ENCODE measurements at regions not wholly inside any gene's neighbourhood (a gene's known extent, or its start where the extent isn't known, plus 50 kb on each side); places are given as distances from the start of the nearest gene placed in this dataset.

DNA sequence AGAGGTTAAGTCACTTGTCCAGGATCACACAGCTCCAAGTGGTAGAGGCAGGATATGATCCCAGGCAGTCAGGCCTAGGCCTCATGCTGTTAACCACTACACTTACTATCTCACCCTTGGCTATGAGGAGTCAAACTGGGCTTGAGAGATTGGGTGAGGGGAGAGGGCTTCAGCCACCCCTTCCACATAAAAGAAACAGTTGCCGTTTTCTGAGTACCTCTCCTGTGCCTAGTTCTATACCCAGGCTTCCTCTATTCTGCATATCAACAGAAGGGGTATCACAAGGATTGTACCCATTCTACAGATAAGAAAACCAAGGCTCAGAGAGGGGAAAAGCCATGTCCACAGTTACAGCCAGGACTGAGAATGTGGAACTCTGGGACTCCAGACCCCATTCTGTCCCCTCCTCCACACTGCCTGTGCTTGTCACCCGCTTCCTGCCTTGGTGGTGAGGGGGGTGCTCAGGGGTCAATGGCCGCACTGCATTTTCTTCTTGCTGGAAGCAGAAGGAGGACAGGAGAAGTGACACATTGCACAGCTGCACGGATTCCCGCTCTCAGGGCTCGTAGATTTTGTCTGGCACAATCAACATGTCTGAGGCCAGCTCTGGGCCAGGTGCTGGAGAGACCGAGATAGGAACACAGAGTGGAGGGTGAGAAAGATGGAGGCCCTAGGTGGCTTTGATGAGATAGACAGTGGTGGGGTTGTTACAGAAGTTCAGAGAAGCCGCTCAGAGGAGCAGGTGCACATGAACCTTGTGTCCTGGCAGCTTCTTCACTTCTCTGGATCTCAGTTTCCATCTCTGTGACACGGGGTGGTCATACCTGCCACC is 108.4 kb upstream of the PTPN1 start:
- TF ChIP-seq, protein P1, sequence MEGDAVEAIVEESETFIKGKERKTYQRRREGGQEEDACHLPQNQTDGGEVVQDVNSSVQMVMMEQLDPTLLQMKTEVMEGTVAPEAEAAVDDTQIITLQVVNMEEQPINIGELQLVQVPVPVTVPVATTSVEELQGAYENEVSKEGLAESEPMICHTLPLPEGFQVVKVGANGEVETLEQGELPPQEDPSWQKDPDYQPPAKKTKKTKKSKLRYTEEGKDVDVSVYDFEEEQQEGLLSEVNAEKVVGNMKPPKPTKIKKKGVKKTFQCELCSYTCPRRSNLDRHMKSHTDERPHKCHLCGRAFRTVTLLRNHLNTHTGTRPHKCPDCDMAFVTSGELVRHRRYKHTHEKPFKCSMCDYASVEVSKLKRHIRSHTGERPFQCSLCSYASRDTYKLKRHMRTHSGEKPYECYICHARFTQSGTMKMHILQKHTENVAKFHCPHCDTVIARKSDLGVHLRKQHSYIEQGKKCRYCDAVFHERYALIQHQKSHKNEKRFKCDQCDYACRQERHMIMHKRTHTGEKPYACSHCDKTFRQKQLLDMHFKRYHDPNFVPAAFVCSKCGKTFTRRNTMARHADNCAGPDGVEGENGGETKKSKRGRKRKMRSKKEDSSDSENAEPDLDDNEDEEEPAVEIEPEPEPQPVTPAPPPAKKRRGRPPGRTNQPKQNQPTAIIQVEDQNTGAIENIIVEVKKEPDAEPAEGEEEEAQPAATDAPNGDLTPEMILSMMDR (conservative IDR thresholded peaks at IDR 0.05; ENCODE audit: low read depth, low read length) = no peak
- DNase-seq (ENCODE audit: low read depth) = no peak
- H3K4me3 ChIP-seq (ENCODE audit: low read depth, low read length) = no peak overlapping the region

DNA sequence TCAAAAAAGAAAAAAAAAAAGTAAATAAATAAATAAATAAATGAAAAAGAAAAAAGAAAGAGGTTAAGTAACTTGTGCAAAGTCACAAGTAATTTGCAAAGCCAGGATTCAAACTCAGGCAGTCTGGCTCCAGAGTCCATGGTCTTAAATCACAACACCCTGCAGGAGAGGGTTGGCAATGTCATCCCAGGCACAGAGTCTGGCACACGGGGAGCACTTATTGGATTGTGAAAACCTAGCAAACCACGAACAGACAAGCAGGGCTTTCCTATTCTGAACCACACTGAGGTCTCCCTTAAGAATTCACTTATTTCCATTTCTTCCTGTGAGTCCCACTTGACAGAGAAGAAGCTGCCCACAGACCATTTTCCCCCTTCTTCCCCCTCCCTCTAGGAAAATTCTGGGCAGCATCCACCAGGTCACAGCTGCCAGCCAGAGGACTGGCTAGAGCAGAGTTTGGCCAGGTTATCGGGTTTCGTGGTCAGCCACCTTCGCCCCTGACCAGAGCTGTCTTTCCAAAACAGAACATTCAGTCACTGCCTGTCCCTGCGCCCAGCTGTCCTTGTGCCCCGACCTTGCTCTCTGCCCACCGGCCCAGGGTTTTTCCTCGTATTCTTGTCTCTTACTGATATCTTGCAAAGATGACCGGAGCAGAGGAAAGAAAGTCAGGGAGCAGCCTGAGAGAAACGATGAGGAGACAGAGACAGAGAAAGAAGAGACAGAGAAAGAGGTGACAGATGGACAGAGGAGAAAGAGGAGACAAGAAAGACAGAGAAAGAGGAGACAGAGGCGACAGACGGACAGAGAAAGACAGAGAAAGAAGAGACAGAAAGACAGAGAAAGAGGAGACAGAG is 106.4 kb upstream of the PTPN1 start:
- TF ChIP-seq, protein P1 (conservative IDR thresholded peaks at IDR 0.05; ENCODE audit: low read depth, low read length) = no peak
- no peak for DNase-seq (ENCODE audit: low read depth)

DNA sequence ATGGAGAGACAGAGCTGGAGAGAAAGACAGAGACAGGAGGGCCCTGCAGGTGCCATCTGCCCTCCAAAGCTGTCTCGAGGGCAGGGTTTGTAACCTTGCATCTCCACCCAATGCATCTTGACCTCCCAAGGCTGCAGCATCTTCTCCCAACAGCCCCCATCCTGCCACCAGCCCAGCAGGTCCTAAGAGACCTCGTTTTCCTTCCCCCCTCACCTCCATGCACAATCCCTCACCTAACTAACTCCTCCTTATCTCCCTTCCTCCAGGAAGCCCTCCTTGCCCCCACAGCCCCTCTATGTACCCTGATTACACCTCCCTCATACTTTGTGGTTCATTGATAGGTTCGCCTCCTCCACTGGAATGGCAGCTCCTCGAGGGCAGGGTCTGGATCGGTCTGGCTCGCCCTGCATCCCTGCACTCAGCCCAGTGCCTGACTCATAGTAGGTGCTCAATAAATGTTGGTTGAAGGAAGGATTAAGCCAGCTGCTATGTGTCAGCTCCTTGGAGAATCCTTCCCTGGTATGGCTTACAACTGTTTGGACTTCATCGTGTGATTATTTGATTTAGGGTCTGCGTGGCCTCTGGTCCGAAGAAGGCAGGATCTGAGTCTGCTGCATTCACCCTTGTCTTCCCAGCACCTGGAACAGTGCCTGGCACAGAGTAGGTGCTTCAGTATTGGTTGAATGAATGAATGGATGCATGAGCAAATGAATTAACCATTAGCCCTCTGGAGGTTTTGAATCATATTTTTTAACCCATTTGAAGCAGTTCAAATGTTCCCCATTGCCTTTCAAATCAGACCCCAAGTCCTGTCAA is 105.6 kb upstream of the PTPN1 start:
- DNase-seq (ENCODE audit: low read depth) = no peak
- TF ChIP-seq, protein P1 (conservative IDR thresholded peaks at IDR 0.05; ENCODE audit: low read depth, low read length) = no peak
- H3K4me3 ChIP-seq (ENCODE audit: low read depth, low read length) = no peak overlapping the region

More for the DNA sequence above, 106.4 kb upstream of the PTPN1 start:
- H3K4me3 ChIP-seq (ENCODE audit: low read depth, low read length) = no peak overlapping the region

DNA sequence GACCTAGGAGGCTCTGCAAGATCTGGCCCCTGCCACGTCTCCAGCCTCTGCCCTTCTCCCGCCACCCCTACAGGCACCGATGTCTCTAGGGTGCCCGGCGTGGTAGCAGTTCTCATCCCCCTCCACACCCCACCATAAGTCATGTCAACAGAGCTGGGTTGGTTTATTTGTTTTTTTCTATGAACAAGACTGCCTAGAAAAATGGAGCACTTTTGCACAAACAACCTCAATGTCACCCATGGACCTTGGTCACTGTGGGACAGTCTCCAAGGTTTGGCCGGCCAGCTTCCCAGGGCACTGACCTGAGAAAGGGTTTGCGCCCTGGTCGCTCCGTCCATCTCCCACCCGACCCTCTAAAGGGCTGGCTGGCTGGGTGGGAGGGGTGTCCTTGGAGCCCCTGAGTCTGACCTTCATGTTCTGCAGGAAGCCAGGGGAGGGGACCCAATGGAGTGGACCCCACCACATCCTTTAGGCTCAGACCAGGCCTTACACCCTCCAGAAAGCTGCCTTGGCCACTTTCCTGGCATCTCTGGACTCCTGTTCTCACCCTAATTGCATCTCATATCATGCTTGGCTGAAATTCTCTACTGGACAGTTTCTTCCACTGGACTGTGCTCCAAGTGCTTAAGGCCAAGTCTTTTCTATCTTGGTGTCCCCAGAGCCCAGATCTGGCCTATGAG is 104.8 kb upstream of the PTPN1 start:
- no peak for DNase-seq (ENCODE audit: low read depth)
- TF ChIP-seq, protein P1 (conservative IDR thresholded peaks at IDR 0.05; ENCODE audit: low read depth, low read length) = no peak
- no peak overlapping the region for H3K4me3 ChIP-seq (ENCODE audit: low read depth, low read length)

DNA sequence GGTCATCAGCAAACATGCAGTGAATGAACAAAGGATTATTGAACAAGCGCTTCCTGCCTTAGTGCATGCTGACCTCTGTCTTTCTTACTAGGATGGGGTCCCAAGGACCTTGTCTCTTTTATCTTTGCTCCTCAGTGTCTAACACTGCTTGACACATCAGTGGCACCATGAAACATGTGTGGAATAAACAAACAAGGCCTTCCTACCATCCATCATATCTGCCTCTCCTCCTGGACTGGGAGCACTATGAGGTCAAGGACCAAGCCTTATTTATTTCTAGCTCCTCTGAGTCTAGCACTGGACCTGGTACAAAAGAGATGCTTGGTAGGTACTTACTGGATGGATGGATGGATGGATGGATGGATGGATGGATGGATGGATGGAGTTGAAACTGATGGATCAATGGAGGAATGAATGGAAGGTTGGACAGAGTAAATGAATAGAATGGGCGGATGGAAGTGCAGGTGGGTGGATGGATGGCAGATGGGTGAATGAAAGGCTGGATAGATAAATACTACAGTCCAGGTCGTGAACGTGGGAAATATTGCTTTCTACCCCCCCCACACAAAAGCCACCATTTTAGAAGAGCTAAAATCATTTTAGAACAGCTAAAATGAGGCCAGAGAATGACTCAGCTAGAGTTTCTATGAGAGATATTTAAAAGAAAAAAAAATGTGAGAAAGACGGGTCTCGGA is 104.1 kb upstream of the PTPN1 start:
- TF ChIP-seq, protein P1 (conservative IDR thresholded peaks at IDR 0.05; ENCODE audit: low read depth, low read length) = no peak

More for the DNA sequence above, 104.1 kb upstream of the PTPN1 start:
- no peak overlapping the region for H3K4me3 ChIP-seq (ENCODE audit: low read depth, low read length)
- DNase-seq (ENCODE audit: low read depth) = no peak

Measured in choroid plexus epithelial cell (primary cell).